WTC11 (cell line): ENCODE measurements at regions not wholly inside any gene's neighbourhood (a gene's known extent, or its start where the extent isn't known, plus 50 kb on each side); places are given as distances from the start of the nearest gene placed in this dataset.

Experiments
- ATAC-seq: fragments of 200-7000 bp; cut with Tn5 transposase; 2 replicates; pipeline ENCODE4 v1.10.0; 2021; ENCODE audit warnings: mild to moderate bottlenecking, moderate library complexity
- CTCF ChIA-PET: fragments of 300-600 bp; sonication (Branson Sonifier 250); formaldehyde crosslinking; loops from one replicate; lab custom pipeline; 2021; ENCODE audit warnings: antibody characterized with exemption; lab: Charles Lee
- POLR2A ChIA-PET: fragments of 350-600 bp; sonication (Branson Sonifier 250); formaldehyde crosslinking; loops from one replicate; lab custom pipeline; 2021; ENCODE audit warnings: antibody characterized with exemption; lab: Charles Lee
- DNase-seq: peaks from one replicate; pipeline ENCODE4 v3.0.0; 2021; ENCODE audit warnings: low spot score
- H3K27ac Mint-ChIP-seq: 2 replicates; pipeline ENCODE4 v1.8.0; 2021; ENCODE audit warnings: mixed read lengths
- H3K27me3 Mint-ChIP-seq: 2 replicates; pipeline ENCODE4 v1.8.0; 2021; ENCODE audit warnings: low read depth, mild to moderate bottlenecking, moderate library complexity, mixed read lengths
- H3K36me3 Mint-ChIP-seq: 2 replicates; pipeline ENCODE4 v1.8.0; 2021; ENCODE audit warnings: mixed read lengths
- H3K4me1 Mint-ChIP-seq: 2 replicates; pipeline ENCODE4 v1.8.0; 2022; ENCODE audit warnings: mixed read lengths
- H3K4me3 Mint-ChIP-seq: 2 replicates; pipeline ENCODE4 v1.8.0; 2021; ENCODE audit warnings: mild to moderate bottlenecking, moderate library complexity, mixed read lengths
- H3K9me3 Mint-ChIP-seq: 2 replicates; pipeline ENCODE4 v1.8.0; 2021; ENCODE audit warnings: mixed read lengths
- ESRRA ChIP-seq: sonication (generic); formaldehyde crosslinking; IDR thresholded peaks from 2 replicates; pipeline ENCODE4 v1.8.1; 2022; ENCODE audit warnings: mild to moderate bottlenecking, missing genetic modification reagents, borderline replicate concordance
- NFATC4 ChIP-seq: fragments of 250-450 bp; sonication (Bioruptor Pico); IDR thresholded peaks from 2 replicates; pipeline ENCODE4 v1.9.0; 2021; ENCODE audit warnings: mild to moderate bottlenecking
- SMAD3 ChIP-seq: sonication (generic); formaldehyde crosslinking; IDR thresholded peaks from 2 replicates; pipeline ENCODE4 v1.8.0; 2022; ENCODE audit warnings: missing genetic modification reagents, mild to moderate bottlenecking, borderline replicate concordance
- ZNF263 ChIP-seq: sonication (generic); formaldehyde crosslinking; IDR thresholded peaks from 2 replicates; pipeline ENCODE4 v1.8.1; 2022; ENCODE audit warnings: low read depth, mild to moderate bottlenecking, moderate library complexity, missing genetic modification reagents
- ZNF396 ChIP-seq: fragments of 250-450 bp; sonication (Bioruptor Pico); IDR thresholded peaks from 2 replicates; pipeline ENCODE4 v1.8.0; 2021; ENCODE audit warnings: mild to moderate bottlenecking, moderate library complexity, borderline replicate concordance
- TF ChIP-seq, protein P1 (sequence below): sonication (generic); formaldehyde crosslinking; IDR thresholded peaks from 2 replicates; pipeline ENCODE4 v1.8.0; 2022; ENCODE audit warnings: mild to moderate bottlenecking, missing genetic modification reagents
- TF ChIP-seq, protein P2 (sequence below): sonication (generic); formaldehyde crosslinking; IDR thresholded peaks from 2 replicates; pipeline ENCODE4 v1.8.1; 2022; ENCODE audit warnings: low read depth, mild to moderate bottlenecking, moderate library complexity, missing genetic modification reagents, borderline replicate concordance
- TF ChIP-seq, protein P3 (sequence below): sonication (generic); formaldehyde crosslinking; IDR thresholded peaks from 2 replicates; pipeline ENCODE4 v1.8.0; 2022; ENCODE audit warnings: missing genetic modification reagents
- TF ChIP-seq, protein P4 (sequence below): fragments of 250-450 bp; sonication (Bioruptor Pico); IDR thresholded peaks from 2 replicates; pipeline ENCODE4 v1.9.0; 2021; ENCODE audit warnings: mild to moderate bottlenecking
- TF ChIP-seq, protein P5 (sequence below): fragments of 250-450 bp; sonication (Bioruptor Pico); IDR thresholded peaks from 2 replicates; pipeline ENCODE4 v1.8.0; 2021; ENCODE audit warnings: mild to moderate bottlenecking
- TF ChIP-seq, protein P6 (sequence below): sonication (generic); formaldehyde crosslinking; IDR thresholded peaks from 2 replicates; pipeline ENCODE4 v1.8.1; 2022; ENCODE audit warnings: mild to moderate bottlenecking, moderate library complexity, missing genetic modification reagents
- TF ChIP-seq, protein P7 (sequence below): sonication (generic); formaldehyde crosslinking; IDR thresholded peaks from 2 replicates; pipeline ENCODE4 v1.8.1; 2022; ENCODE audit warnings: low read depth, missing genetic modification reagents, borderline replicate concordance
- TF ChIP-seq, protein P8 (sequence below): sonication (generic); formaldehyde crosslinking; IDR thresholded peaks from 2 replicates; pipeline ENCODE4 v1.8.1; 2023; ENCODE audit warnings: mild to moderate bottlenecking, missing genetic modification reagents, borderline replicate concordance

DNA sequence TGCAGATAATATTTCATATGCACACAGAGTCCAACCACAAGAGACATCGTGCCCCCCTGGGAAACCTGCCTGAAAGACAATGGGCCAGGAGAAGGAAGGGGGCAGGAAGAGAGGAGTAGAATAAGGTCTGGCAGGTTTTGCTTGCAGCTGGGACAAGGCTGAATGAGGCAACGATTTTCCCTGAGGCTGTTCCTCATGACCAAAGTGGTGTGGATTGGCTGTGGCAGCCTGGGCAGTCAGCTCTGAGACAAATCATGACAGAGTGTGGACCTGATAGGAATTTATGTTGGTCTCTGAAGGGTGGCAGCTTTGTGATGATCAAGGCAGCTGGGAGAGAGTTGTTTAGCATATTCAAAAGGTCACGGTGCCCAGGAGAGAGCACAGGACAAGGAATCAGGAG lies 119.3 kb downstream of the NMUR2 start:
- Mint-ChIP-seq H3K27me3 (no peaks in the 10 kb centered on the region), H3K4me3 (no peak overlapping the region), H3K27ac (no peak overlapping the region), H3K9me3 (peaks cover 9% of the 10 kb centered on the region), H3K36me3 (no peaks in the 10 kb centered on the region), H3K4me1 (0 out of 2 replicates have a peak, but pooled peaks cover 2% of the 10 kb centered on the region)
- TF ChIP-seq ESRRA (CRISPR knock-in tag), result no peak
- no peak for DNase-seq
- no peak for ATAC-seq
- CTCF ChIA-PET, result no interaction called here
- POLR2A ChIA-PET, result no interaction called here

DNA sequence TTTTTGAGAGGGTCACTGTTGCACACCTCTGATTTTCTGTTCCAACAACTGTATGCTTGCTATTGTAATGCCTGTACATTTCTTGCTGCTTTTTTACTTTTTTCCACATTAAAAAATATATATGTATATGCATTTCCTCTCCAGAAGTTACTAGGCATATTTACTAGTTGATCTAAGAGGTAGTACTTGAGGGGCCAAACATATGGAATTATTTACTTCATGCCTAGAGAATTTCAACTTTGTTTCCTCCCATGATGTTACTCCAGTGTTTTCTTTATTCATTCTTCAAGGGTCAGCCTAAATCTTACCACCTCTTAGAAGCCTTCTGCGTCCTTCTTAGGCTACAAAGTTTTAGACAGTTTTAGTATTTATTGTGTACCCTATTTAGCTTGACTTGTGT lies 122.7 kb downstream of the NMUR2 start:
- ChIA-PET CTCF (no interaction called here), POLR2A (no interaction called here)
- DNase-seq, result no peak
- H3K9me3 Mint-ChIP-seq, result peaks cover 9% of the 10 kb centered on the region
- H3K36me3 Mint-ChIP-seq, result no peaks in the 10 kb centered on the region
- H3K4me1 Mint-ChIP-seq, result 0 out of 2 replicates have a peak, but pooled peaks cover 2% of the 10 kb centered on the region
- no peak overlapping the region for H3K4me3 Mint-ChIP-seq
- no peak overlapping the region for H3K27ac Mint-ChIP-seq
- no peak for ATAC-seq
- H3K27me3 Mint-ChIP-seq, result no peaks in the 10 kb centered on the region; the same call in 1 of the 2 replicates
- TF ChIP-seq, protein P1, sequence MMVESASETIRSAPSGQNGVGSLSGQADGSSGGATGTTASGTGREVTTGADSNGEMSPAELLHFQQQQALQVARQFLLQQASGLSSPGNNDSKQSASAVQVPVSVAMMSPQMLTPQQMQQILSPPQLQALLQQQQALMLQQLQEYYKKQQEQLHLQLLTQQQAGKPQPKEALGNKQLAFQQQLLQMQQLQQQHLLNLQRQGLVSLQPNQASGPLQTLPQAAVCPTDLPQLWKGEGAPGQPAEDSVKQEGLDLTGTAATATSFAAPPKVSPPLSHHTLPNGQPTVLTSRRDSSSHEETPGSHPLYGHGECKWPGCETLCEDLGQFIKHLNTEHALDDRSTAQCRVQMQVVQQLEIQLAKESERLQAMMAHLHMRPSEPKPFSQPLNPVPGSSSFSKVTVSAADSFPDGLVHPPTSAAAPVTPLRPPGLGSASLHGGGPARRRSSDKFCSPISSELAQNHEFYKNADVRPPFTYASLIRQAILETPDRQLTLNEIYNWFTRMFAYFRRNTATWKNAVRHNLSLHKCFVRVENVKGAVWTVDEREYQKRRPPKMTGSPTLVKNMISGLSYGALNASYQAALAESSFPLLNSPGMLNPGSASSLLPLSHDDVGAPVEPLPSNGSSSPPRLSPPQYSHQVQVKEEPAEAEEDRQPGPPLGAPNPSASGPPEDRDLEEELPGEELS, result no peak
- TF ChIP-seq ZNF396, result no peak
- TF ChIP-seq, protein P2, sequence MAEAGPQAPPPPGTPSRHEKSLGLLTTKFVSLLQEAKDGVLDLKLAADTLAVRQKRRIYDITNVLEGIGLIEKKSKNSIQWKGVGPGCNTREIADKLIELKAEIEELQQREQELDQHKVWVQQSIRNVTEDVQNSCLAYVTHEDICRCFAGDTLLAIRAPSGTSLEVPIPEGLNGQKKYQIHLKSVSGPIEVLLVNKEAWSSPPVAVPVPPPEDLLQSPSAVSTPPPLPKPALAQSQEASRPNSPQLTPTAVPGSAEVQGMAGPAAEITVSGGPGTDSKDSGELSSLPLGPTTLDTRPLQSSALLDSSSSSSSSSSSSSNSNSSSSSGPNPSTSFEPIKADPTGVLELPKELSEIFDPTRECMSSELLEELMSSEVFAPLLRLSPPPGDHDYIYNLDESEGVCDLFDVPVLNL (CRISPR knock-in tag), result no peak
- TF ChIP-seq, protein P3, sequence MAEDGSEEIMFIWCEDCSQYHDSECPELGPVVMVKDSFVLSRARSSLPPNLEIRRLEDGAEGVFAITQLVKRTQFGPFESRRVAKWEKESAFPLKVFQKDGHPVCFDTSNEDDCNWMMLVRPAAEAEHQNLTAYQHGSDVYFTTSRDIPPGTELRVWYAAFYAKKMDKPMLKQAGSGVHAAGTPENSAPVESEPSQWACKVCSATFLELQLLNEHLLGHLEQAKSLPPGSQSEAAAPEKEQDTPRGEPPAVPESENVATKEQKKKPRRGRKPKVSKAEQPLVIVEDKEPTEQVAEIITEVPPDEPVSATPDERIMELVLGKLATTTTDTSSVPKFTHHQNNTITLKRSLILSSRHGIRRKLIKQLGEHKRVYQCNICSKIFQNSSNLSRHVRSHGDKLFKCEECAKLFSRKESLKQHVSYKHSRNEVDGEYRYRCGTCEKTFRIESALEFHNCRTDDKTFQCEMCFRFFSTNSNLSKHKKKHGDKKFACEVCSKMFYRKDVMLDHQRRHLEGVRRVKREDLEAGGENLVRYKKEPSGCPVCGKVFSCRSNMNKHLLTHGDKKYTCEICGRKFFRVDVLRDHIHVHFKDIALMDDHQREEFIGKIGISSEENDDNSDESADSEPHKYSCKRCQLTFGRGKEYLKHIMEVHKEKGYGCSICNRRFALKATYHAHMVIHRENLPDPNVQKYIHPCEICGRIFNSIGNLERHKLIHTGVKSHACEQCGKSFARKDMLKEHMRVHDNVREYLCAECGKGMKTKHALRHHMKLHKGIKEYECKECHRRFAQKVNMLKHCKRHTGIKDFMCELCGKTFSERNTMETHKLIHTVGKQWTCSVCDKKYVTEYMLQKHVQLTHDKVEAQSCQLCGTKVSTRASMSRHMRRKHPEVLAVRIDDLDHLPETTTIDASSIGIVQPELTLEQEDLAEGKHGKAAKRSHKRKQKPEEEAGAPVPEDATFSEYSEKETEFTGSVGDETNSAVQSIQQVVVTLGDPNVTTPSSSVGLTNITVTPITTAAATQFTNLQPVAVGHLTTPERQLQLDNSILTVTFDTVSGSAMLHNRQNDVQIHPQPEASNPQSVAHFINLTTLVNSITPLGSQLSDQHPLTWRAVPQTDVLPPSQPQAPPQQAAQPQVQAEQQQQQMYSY (CRISPR knock-in tag), result no peak
- TF ChIP-seq, protein P4, sequence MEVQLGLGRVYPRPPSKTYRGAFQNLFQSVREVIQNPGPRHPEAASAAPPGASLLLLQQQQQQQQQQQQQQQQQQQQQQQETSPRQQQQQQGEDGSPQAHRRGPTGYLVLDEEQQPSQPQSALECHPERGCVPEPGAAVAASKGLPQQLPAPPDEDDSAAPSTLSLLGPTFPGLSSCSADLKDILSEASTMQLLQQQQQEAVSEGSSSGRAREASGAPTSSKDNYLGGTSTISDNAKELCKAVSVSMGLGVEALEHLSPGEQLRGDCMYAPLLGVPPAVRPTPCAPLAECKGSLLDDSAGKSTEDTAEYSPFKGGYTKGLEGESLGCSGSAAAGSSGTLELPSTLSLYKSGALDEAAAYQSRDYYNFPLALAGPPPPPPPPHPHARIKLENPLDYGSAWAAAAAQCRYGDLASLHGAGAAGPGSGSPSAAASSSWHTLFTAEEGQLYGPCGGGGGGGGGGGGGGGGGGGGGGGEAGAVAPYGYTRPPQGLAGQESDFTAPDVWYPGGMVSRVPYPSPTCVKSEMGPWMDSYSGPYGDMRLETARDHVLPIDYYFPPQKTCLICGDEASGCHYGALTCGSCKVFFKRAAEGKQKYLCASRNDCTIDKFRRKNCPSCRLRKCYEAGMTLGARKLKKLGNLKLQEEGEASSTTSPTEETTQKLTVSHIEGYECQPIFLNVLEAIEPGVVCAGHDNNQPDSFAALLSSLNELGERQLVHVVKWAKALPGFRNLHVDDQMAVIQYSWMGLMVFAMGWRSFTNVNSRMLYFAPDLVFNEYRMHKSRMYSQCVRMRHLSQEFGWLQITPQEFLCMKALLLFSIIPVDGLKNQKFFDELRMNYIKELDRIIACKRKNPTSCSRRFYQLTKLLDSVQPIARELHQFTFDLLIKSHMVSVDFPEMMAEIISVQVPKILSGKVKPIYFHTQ, result no peak
- no peak for TF ChIP-seq SMAD3 (CRISPR knock-in tag)
- TF ChIP-seq, protein P5, sequence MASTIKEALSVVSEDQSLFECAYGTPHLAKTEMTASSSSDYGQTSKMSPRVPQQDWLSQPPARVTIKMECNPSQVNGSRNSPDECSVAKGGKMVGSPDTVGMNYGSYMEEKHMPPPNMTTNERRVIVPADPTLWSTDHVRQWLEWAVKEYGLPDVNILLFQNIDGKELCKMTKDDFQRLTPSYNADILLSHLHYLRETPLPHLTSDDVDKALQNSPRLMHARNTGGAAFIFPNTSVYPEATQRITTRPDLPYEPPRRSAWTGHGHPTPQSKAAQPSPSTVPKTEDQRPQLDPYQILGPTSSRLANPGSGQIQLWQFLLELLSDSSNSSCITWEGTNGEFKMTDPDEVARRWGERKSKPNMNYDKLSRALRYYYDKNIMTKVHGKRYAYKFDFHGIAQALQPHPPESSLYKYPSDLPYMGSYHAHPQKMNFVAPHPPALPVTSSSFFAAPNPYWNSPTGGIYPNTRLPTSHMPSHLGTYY (CRISPR knock-in tag), result no peak
- TF ChIP-seq ZNF263 (CRISPR knock-in tag), result no peak
- TF ChIP-seq, protein P6, sequence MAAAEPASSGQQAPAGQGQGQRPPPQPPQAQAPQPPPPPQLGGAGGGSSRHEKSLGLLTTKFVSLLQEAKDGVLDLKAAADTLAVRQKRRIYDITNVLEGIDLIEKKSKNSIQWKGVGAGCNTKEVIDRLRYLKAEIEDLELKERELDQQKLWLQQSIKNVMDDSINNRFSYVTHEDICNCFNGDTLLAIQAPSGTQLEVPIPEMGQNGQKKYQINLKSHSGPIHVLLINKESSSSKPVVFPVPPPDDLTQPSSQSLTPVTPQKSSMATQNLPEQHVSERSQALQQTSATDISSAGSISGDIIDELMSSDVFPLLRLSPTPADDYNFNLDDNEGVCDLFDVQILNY (CRISPR knock-in tag), result no peak
- TF ChIP-seq, protein P7, sequence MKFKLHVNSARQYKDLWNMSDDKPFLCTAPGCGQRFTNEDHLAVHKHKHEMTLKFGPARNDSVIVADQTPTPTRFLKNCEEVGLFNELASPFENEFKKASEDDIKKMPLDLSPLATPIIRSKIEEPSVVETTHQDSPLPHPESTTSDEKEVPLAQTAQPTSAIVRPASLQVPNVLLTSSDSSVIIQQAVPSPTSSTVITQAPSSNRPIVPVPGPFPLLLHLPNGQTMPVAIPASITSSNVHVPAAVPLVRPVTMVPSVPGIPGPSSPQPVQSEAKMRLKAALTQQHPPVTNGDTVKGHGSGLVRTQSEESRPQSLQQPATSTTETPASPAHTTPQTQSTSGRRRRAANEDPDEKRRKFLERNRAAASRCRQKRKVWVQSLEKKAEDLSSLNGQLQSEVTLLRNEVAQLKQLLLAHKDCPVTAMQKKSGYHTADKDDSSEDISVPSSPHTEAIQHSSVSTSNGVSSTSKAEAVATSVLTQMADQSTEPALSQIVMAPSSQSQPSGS (CRISPR knock-in tag), result no peak
- TF ChIP-seq, protein P8, sequence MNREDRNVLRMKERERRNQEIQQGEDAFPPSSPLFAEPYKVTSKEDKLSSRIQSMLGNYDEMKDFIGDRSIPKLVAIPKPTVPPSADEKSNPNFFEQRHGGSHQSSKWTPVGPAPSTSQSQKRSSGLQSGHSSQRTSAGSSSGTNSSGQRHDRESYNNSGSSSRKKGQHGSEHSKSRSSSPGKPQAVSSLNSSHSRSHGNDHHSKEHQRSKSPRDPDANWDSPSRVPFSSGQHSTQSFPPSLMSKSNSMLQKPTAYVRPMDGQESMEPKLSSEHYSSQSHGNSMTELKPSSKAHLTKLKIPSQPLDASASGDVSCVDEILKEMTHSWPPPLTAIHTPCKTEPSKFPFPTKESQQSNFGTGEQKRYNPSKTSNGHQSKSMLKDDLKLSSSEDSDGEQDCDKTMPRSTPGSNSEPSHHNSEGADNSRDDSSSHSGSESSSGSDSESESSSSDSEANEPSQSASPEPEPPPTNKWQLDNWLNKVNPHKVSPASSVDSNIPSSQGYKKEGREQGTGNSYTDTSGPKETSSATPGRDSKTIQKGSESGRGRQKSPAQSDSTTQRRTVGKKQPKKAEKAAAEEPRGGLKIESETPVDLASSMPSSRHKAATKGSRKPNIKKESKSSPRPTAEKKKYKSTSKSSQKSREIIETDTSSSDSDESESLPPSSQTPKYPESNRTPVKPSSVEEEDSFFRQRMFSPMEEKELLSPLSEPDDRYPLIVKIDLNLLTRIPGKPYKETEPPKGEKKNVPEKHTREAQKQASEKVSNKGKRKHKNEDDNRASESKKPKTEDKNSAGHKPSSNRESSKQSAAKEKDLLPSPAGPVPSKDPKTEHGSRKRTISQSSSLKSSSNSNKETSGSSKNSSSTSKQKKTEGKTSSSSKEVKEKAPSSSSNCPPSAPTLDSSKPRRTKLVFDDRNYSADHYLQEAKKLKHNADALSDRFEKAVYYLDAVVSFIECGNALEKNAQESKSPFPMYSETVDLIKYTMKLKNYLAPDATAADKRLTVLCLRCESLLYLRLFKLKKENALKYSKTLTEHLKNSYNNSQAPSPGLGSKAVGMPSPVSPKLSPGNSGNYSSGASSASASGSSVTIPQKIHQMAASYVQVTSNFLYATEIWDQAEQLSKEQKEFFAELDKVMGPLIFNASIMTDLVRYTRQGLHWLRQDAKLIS (CRISPR knock-in tag), result no peak
- TF ChIP-seq NFATC4 (CRISPR knock-in tag), result no peak
